HepG2 (cell line): ENCODE measurements at regions not wholly inside any gene's neighbourhood (a gene's known extent, or its start where the extent isn't known, plus 50 kb on each side); places are given as distances from the start of the nearest gene placed in this dataset.

ENCODE experiments used
- ATF2 ChIP-seq: sonication (generic); formaldehyde crosslinking; IDR thresholded peaks from 2 replicates; pipeline ENCODE4 v1.4.0; 2020; ENCODE audit warnings: missing genetic modification reagents
- ATF3 ChIP-seq: sonication (generic); formaldehyde crosslinking; IDR thresholded peaks from 2 replicates; pipeline ENCODE4 v1.4.0; 2020; ENCODE audit warnings: missing genetic modification reagents
- CBX5 ChIP-seq: sonication (generic); formaldehyde crosslinking; IDR thresholded peaks from 2 replicates; pipeline ENCODE4 v1.4.0; 2020; ENCODE audit warnings: missing genetic modification reagents, borderline replicate concordance
- HIVEP1 ChIP-seq: sonication (generic); formaldehyde crosslinking; IDR thresholded peaks from 2 replicates; pipeline ENCODE4 v1.4.0; 2020; ENCODE audit warnings: mild to moderate bottlenecking, missing genetic modification reagents
- ISX ChIP-seq: sonication (generic); formaldehyde crosslinking; conservative IDR thresholded peaks from 2 replicates; pipeline ENCODE4 v1.5.0; 2020; ENCODE audit warnings: missing genetic modification reagents
- PAXIP1 ChIP-seq: sonication (generic); formaldehyde crosslinking; conservative IDR thresholded peaks from 2 replicates; pipeline ENCODE4 v1.4.0; 2020; ENCODE audit warnings: mild to moderate bottlenecking, missing genetic modification reagents, moderate library complexity
- PHF21A ChIP-seq: sonication (generic); formaldehyde crosslinking; IDR thresholded peaks from 2 replicates; pipeline ENCODE4 v1.5.0; 2020; ENCODE audit warnings: mild to moderate bottlenecking, missing genetic modification reagents
- POLR2G ChIP-seq: fragments of 200-400 bp; formaldehyde crosslinking; IDR thresholded peaks from 2 replicates; pipeline ENCODE4 v1.6.1; 2018; ENCODE audit warnings: mild to moderate bottlenecking, low read depth, low read length, moderate library complexity
- RAD51 ChIP-seq: fragments of 450-650 bp; IDR thresholded peaks from 2 replicates; pipeline ENCODE4 v1.6.1; 2016; ENCODE audit warnings: borderline replicate concordance
- SIX1 ChIP-seq: sonication (generic); formaldehyde crosslinking; IDR thresholded peaks from 2 replicates; pipeline ENCODE4 v1.4.0; 2020; ENCODE audit warnings: missing genetic modification reagents, borderline replicate concordance
- SP140L ChIP-seq: sonication (generic); formaldehyde crosslinking; IDR thresholded peaks from 2 replicates; pipeline ENCODE4 v1.4.0; 2020; ENCODE audit warnings: missing genetic modification reagents, borderline replicate concordance
- SP5 ChIP-seq: IDR thresholded peaks from 2 replicates; pipeline ENCODE4 v1.6.1; 2016; ENCODE audit warnings: low read depth, borderline replicate concordance
- TRAFD1 ChIP-seq: sonication (generic); formaldehyde crosslinking; IDR thresholded peaks from 2 replicates; pipeline ENCODE4 v1.5.1; 2020; ENCODE audit warnings: missing genetic modification reagents, mild to moderate bottlenecking, borderline replicate concordance
- ZGPAT ChIP-seq: IDR thresholded peaks from 2 replicates; pipeline ENCODE4 v1.6.1; 2016; ENCODE audit warnings: mild to moderate bottlenecking
- ZNF10 ChIP-seq: sonication (generic); formaldehyde crosslinking; IDR thresholded peaks from 2 replicates; pipeline ENCODE4 v1.4.0; 2020; ENCODE audit warnings: mild to moderate bottlenecking, low read depth, missing genetic modification reagents, borderline replicate concordance
- ZNF331 ChIP-seq: sonication (generic); formaldehyde crosslinking; IDR thresholded peaks from 2 replicates; pipeline ENCODE4 v1.4.0; 2020; ENCODE audit warnings: missing genetic modification reagents
- ZNF644 ChIP-seq: IDR thresholded peaks from 2 replicates; pipeline ENCODE4 v1.6.1; 2016; ENCODE audit warnings: low read depth
- ZNF800 ChIP-seq: sonication (generic); formaldehyde crosslinking; IDR thresholded peaks from 2 replicates; pipeline ENCODE4 v1.4.0; 2020; ENCODE audit warnings: missing genetic modification reagents

GRCh38 chr2:240255811-240256703 lies 115.6 kb upstream of the OTOS start (continued):
- TF ChIP-seq ZNF800 (CRISPR knock-in tag) (peak; percentile 68; the same call in 1 of the 2 replicates), CBX5 (CRISPR knock-in tag) (peak; percentile 81), SIX1 (CRISPR knock-in tag) (peak; percentile 89; the same call in 1 of the 2 replicates), ATF3 (CRISPR knock-in tag) (peak; percentile 88), PHF21A (CRISPR knock-in tag) (peak; percentile 87), RAD51 (peak; percentile 82), POLR2G (0 out of 2 replicates have a peak, but pooled peaks have one; percentile 53), TRAFD1 (no peak; the same call in 1 of the 2 replicates), ZGPAT (CRISPR knock-in tag) (peak; percentile 88), ZNF331 (CRISPR knock-in tag) (peak; percentile 80; the same call in 1 of the 2 replicates), SP140L (CRISPR knock-in tag) (0 out of 2 replicates have a peak, but pooled peaks have one; percentile 65), ZNF10 (CRISPR knock-in tag) (no peak), SP5 (CRISPR knock-in tag) (peak; percentile 70; the same call in 1 of the 2 replicates), ATF2 (CRISPR knock-in tag) (peak; percentile 80), ISX (CRISPR knock-in tag) (no peak), PAXIP1 (CRISPR knock-in tag) (peak; percentile 91), HIVEP1 (peak; percentile 66; the same call in 1 of the 2 replicates), ZNF644 (CRISPR knock-in tag) (peak; percentile 9)
